Fibroblast of upper back skin (primary cell): ENCODE measurements at regions not wholly inside any gene's neighbourhood (a gene's known extent, or its start where the extent isn't known, plus 50 kb on each side); places are given as distances from the start of the nearest gene placed in this dataset.
"Not testable (repeated sequence)": the region's sequence is repeated elsewhere in the genome, so short reads cannot be mapped to it uniquely, and the experiment has no call there.

Experiments used
- DNase-seq: peaks from one replicate; pipeline ENCODE4 v3.0.0-alpha.2; 2013

DNA sequence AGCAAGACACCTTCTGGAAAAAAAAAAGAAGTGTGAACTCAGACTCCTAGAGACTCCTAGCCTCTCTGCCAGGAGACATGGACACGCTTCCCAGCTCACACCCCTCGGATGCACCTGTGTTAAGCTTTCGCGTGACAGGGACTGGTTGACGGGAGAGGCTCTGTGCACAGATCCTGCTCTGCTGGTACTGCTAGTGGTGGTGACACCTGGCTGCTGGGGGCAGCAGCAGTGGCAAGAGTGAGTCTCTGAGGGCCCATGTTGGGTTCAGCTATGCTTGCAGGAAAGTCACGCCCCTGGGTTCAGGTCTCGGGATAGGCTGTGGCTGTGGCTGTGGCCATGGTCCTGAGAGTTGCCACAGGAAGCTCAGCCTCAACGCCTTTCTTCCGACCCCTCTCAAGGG is 81.1 kb downstream of the XRCC2 start:
- DNase-seq: no peak

DNA sequence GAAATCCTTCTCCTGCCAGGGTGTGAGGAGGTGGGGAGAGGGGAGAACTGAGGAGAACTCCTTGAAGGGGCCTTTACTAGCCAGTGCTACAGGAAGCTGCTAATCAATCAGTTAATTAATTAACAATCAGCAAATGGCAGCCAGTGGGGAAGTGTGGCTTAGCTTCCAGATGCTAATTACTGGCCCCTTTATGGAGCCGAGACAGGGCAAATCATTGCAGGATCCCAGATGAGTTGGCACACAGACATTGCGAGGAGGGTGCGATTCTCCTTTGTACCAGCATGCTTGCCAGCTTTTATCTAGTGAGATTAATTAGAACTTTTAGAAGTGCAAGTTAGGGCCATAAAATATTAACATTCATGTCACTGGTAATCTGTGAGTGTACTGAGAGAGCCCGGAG is 84.0 kb downstream of the XRCC2 start:
- no peak for DNase-seq

DNA sequence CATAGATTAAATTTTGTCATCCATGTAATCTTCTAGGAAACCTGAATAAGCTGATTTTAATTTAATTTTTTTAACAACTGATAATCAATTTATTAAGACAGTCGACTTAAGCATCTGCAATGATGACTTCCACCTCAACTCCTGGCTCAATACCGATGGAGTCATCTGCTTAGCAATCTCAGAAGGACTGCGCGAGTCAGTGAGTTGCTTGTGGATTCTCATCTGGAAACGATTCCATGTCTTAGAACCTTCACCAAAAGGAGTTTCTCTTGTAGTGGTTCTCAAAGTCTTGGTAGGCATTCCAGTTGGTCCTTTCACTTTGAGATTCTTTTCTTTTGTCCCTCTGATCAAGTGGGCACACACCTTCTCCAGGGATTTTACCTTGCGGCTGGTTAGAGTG is 85.5 kb downstream of the XRCC2 start:
- no peak for DNase-seq

DNA sequence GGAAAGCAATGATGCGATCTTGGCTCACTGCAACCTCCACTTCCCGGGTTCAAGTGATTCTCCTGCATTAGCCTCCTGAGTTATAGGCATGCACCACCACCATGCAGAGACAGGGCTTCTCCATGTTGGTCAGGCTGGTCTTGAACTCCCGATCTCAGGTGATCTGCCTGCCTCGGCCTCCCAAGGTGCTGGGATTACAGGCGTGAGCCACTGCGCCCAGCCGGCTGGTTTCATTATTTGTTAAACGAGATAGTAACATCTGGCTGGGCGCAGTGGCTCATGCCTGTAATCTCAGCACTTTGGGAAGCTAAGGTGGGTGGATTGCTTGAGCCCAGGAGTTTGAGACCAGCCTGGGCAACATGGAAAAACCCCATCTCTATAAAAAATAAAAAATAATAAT is 86.1 kb downstream of the XRCC2 start:
- not testable (repeated sequence) for DNase-seq

DNA sequence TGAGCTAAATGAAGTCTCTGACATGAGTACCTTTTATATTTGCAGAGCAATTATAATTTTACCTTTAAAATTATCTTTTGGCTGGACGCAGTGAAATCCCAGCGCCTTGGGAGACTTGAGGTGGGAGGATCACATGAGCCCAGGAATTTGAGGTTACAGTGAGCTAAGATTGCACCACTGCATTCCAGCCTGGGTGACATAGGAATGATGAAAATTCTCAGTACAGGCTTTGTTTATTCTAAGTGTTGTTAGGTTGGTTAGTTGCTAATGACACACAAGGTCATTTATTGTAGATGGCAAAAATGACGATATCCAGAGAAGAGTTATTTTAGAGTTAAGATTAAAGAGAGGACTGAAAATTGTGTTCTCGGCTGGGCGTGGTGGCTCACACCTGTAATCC is 87.6 kb downstream of the XRCC2 start:
- no peak for DNase-seq

DNA sequence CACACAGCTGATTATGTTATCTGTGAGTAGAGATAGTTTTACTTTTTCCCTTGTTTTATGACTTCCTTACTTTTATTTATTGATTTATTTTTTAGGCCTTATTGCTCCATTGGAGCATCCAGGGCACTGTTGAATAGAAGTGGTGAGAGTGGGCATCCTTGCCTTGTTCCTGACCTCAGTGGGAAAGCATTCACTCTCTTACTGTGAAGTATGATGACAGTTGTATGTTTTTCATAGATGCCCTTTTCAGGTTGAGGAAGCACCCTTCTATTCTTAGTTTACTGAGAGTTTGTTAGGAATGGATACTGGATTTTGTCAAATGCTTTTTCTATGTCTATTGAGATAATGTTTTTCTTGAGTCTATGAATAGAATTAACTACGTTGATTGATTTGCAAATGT is 88.6 kb downstream of the XRCC2 start:
- no peak for DNase-seq

DNA sequence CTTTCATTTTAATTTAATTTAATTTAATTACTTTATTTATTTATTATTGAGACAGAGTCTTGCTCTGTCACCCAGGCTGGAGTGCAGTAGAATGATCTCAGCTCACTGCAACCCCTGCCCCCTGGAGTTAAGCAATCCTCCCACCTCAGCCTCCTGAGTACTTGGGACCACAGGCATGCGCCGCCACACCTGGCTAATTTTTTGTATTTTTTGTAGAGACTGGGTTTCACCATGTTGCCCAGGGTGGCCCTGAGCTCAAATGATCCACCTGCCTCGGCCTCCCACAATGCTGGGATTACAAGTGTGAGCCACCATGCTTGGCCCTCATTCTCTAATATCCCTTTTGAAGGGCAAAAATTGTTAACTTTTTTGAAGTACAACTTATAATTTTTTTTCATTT is 92.9 kb downstream of the XRCC2 start:
- no peak for DNase-seq

DNA sequence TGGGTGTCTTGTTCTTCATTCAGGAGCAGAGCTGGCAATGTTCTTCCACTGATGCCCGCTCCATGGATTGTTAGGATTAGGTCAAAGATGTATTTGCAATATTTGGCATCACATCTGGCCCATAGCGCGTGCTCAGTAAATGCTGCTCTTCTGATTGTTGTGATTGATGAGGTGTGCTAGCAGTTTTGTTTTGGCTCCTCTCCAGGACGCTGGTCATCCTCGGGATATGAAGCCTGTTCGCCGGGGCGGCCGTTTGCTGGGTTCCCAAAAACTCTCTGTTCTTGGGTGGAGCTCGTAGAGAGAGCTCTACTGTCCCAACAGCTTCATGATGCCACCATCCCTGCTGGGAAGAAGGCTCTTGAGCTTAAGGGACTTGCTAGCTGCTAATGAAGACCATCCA is 96.9 kb downstream of the XRCC2 start:
- DNase-seq: no peak

DNA sequence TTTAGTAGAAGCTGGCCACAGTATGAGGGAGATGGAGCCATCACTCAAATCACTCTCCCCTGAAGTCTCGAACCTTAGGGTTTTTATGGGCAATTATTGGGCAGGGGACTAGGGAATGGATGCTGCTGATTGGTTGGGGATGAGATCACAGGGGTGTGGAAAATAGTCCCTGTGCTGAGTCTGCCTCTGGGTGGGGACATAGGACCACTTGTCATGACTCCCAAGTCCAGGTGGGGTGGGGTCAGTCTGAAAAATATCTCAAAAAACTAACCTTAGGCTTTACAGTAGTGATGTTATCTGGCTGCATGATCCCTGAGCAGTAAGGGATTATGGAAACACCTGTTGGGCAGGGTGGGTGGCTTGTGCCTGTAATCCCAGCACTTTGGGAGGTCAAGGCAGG is 98.6 kb downstream of the XRCC2 start:
- DNase-seq: no peak

DNA sequence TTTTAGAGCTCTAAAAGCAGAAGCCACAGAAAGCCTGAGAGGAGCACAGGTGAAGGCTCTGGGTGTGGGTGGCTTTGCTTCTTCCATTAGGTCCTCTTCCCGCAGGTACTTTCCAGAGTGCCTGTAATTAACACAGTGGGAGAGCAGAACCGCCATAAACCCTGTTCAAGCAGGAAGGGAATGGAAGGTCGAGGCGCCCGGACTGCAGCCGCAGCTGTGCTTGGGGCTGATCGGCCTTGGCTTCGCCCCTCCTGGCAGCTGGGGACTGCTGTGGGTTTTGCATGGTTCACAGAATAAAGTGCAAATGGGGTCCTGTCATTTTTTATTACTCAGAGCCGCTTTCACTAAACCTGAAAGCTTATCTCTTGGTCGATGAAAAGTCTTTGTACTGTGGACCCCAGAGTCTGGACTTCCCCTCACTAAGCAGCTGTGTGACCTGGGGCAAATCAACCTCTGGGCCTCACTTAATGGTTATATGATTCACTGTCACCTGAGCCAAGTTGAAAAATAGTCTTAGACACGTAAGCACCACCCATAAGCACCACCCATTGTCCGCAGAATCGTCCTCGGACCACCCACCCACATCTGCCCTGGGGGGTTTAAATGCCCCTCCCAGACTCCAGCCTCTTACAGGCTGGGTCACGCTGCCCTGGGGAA is 100.9 kb downstream of the XRCC2 start:
- no peak for DNase-seq

DNA sequence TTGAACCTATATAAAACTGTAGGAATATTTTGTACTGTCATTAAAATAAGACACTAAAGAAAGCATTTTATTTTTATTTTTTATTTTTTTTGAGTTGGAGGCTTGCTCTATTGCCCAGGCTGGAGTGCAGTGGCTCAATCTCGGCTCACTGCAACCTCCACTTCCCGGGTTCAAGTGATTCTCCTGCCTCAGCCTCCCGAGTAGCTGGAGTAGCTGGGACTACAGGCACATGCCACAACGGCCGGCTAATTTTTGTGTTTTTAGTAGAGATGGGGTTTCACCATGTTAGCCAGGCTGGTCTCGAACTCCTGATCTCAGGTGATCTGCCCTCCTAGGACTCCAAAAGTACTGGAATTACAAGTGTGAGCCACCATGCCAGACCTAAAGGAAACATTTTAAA is 102.8 kb downstream of the XRCC2 start:
- not testable (repeated sequence) for DNase-seq

DNA sequence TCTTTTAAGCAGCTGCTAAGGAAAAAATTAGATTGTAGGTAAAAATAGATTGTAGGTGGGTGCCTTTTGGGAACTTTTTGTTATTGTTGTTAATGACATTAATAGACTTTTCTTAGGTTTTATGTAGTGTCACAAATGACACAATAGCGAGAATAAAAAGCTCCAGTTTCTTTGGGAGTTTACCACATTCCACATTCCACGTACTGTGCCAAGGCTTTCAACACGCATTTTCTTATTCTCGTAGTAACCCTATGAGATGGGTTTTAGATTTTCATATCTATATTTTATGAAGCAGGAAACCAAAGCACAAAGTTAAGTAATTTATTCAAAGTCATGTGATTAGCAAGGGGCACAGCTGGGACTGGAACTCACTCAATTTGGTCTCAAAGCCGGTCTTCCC is 103.8 kb downstream of the XRCC2 start:
- no peak for DNase-seq

DNA sequence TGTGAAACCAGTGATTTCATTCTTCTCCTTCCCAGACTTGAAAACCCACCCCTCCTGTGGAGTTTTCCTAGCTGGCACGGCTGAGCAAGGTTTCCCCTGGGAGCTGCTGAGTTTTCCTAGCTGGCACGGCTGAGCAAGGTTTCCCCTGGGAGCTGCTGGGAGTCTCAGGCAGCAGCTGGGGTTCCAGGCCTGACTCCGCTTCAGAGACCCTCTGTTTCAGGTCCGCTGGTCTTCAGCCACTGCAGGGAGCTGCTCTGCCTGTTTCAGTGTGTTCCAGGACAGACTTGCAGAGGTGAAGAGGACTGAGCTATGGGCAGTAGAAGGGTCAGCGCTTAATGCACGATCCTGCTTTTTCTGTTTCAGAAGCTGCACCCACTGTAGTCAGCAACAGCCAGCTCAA is 104.9 kb downstream of the XRCC2 start:
- no peak for DNase-seq

DNA sequence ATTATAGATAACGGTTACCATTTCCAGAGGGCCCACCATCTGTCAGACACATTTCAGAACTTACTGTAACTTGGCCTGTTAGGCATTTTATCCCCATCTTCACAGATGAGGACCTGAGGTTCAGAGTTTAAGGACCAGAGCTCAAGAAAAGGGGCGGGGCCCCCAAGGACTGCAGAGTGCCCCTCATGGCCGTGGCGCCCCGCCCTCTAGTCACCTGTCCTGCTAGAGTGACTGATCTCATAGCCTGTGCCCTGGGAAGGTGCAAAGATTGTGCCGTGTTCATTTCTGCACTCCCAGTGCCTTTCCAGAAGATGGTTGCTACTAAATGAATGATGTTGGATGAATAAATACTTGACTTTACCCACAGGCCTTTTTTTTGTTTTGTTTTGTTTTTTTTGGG is 107.0 kb downstream of the XRCC2 start:
- no peak for DNase-seq

DNA sequence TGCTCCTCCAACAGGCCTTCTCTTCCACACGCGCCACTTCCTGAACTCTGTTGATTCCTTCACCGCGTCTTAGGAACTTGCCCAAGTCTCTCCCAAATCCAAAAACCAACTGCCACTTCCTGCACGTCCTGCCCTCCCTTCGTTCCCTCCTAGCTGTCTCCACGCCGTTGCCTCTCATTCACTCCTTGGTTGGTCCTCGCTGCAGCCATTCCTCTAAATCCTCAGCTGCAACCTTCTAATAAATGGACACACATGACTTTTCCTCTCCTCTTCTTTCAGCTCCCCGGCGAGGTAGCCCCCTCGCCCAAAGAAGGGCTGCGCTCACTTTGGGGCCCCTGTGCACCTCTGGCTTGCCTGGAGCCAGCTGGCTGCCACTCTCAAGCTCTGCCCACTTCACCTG is 110.2 kb downstream of the XRCC2 start:
- no peak for DNase-seq

DNA sequence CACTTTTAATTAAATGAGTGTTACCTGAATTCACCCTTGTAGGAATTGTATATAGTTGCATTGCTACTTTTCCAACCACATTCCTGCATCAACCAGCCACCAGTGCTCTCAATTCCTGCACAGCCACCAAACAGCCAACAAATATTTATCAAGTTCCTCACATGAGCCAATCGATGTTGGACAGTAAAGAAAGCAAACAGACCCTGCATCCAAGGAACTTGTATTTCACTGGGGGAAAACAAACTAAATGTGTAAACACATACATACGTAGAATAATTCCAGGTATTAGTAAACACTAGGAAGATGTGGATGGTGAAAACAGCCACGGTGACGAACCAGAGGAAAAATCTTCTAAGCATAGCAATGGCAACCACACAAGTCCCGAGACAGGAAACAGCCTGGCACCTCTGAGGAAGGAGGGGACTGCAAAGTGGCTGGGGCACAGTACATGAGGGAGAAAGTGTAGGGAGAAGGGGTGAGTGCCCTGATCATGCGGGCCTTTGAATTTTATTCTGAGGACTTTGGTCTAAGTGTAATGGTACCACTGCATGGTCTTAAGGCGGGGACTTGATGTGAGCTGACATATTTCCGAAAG is 111.2 kb downstream of the XRCC2 start:
- no peak for DNase-seq

DNA sequence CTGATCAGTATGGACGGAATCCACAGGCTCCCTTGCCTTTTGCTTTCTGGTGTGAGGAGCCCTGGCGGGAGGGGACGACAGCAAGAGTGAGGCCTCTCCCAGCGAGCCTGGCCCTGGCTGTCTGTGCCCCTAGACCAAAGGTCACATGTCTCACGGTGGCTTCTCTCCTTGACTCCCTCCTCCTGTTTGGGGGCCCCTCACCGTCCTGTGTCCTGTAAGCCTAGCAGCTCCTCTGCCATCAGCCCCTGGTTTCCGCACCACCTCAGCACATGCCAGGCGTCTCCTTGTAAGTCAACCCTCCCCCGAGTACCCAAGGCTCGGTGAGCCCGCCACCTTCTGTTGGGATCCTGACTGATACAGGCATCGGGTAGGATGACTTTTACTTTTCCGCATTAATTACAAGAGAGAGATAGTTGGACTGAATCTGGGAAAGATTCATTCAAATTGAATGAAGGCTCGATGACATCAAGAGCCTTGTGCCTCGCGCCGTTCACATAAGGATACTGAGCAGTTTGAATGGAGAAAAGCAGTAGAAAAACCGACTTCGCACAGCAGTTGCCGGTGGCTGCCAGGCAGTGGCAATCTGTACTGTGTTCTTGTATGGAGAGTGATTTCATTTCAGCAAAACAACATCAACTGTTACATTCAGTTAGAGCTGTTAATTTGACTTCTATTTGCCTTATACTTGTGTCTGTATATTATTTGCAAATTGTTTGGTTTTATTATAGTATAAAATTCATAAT is 119.8 kb downstream of the XRCC2 start:
- DNase-seq: no peak

DNA sequence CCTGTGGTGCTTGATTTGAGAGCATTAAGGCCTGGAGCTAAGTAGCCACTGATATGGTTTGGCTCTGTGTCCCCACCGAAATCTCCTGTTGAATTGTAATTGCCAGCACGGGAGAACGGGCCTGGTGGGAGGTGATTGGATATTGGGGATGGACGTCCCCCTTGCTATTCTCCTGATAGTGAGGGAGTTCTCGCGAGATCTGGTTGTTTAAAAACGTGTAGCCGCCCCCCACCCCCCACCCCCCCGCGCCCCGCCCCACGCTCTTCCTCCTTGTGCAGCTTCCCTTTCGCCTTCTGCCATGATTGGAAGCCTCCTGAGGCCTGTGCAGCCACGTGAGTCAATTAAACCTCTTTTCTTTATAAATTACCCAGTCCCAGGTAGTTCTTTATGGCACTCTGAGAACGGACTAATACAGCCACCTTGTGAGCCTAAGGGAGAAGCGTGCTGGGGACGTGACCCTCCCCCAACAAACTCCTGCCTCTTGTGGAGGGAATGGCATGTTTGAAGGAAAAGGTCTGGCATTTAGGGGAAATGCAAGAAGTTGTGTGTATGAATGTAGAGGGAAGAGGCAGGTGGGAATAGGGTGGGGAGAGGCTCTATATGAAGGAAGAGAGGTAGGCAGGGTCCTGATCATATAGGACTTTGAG is 118.0 kb upstream of the KMT2C start:
- no peak for DNase-seq

DNA sequence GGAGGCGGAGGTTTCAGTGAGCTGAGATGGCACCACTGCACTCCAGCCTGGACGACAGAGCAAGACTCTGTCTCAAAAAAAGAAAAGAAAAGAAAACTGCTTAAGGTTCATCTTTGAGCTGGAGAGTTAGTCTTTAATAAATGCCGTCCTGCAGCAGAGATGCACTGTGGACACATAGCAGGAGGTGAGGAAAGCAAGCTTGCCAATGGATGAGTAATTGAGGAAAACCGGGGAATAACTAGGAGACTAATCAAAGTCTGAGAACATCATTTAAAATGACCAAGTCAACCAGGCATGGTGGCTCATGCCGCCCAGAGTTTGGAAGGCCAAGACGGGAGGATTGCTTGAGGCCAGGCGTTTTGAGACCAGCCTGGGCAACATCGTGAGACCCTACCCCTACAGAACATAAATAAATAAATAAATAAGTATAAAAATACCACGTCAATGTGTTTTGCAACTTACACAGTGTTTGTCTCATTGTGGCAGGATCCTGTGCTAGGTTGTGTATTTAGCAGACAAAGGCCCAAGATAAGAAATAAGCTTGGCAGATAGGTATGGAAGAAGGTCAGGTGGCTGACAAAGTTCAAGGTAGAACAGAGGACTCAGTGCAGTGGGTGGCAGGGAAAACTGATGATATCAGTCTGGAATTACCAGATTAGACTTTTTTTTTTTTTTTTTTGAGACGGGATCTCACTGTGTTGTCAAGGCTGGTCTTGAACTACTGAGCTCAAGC is 115.7 kb upstream of the KMT2C start:
- no peak for DNase-seq

DNA sequence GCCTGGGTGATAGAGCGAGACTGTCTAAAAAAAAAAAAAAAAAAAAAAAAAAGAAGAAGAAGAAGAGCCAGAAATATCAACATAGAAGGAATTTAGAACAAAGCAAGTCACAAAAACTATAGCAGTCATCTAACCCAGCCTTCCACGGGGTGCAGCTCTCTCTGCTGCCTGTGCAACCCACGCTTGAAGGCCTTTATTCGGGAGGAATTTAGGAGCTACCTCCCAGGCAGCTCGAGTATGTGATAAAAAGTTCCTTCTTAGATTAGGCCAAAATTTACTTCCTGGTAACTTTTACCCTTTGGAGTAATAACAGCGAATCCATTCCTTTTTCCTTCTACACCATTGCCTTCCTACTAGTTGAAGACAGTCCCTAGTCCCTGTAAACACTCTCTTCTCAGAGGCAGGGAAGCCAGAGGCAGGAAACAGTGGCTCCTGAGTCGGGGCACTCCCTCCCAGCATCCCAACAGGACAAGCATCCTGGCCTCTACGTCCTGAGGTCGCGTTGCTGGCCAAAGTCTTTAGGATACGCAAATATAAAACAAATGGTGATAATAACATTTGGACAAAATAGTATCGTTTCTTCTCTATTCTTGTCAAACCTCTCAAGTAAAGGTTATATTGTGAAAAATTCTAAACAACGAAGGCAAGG is 109.3 kb upstream of the KMT2C start:
- no peak for DNase-seq

DNA sequence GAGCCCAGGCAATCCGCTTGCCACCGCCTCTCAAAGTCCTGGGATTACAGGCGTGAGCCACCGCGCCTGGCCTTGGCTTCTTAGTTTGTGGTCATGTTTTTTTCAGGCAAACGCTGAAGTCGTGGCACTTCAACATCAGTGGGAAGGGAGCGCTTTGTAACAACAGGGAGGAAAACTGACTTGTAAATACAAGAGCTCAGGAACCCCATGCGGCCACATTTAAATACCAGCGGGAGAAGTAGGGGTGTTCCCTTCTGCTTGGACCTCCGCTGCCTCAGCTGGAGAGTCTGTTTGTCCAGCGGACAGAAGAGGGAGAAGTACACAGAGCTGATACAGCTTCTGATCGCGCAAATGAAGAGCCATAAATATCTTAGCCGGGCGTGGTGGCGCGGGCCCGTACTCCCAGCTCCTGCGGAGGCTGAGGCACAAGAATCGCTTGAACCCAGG is 108.7 kb upstream of the KMT2C start:
- no peak for DNase-seq

DNA sequence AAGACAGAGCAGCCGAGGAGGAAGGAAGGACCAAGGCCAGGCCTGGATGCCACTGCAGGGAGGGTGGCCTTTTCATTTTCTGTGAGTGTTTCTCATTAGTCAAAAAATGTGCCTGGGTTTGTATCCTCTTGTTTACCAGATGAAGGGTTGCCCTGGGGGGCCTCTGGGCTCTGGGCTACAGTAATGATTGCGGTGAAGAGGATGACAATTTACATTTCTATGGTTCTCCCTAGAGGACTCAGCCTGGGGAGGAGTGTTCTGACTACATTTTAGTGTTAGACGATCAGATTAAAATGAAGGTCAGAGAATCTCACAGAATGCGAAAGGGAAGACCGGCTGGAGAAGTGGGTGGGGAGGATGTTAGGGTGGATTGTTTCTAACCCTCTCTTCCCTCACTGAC is 108.0 kb upstream of the KMT2C start:
- no peak for DNase-seq

DNA sequence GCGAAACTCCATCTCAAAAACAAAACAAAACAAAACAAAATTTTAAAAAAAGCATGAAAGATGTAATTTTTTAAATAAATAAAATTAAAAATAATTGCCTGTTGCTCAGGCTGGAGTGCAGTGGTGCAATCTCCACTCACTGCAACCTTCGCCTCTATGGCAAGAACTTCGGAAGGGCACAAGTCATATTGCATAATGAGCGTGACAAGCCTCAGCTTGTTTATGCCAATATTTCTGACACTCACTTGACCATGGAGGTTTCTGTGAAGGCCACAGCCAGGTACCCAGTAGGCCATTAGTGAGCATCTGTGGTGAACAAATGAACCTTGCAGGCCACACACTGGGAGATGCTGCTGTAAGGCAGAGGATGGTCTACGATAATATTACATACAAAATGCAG is 106.1 kb upstream of the KMT2C start:
- no peak for DNase-seq
